ENCODE measurements at regions not wholly inside any gene's neighbourhood (a gene's known extent, or its start where the extent isn't known, plus 50 kb on each side); places are given as distances from the start of the nearest gene placed in this dataset.
"Not testable (repeated sequence)": the region's sequence is repeated elsewhere in the genome, so short reads cannot be mapped to it uniquely, and the experiment has no call there.

DNA sequence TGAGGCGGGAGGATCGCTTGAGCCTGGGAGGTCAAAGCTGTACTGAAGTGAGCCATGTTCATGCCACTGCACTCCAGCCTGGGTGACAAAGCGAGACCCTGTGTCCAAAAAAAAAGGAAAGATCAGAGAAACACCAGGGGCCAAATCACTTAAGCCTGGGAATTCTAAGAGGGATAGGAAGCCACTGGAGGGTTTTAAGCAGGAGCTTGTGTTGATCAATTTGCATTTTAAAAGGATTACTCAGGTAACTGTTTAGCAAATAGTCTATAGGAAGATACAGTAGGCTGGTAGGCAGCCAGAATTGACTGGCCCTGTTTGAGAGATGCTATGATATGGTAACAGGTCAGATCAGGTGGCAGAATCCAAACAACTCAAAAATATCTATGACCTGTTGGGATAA is 162.7 kb downstream of the SPTSSA start:
- no peak for DNase-seq

GRCh38 chr14:34297786-34298520 is 164.1 kb downstream of the SPTSSA start:
- DNase-seq = peak; percentile 2

GRCh38 chr14:34283590-34283989 is 178.4 kb downstream of the SPTSSA start:
- DNase-seq = no peak

GRCh38 chr14:34277191-34277590 is 184.8 kb downstream of the SPTSSA start:
- DNase-seq = no peak

DNA sequence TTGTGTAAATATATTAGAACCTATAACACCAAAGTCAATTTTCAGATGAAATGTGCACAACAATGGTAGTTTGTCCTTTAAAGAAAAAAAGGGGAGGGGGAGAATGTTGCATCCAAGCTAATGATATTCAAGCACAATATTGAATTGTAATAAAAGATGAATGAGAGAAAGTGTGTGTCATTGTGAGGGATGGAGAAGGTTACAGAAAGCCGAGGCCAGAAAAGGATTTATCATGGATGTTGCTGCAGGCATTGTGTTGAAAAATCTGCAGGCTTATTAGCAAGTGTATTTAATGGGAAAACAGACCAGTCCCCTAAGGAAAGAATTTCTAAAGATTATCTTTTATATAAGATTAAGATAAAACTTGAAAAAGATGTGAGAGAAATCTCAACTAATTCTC is 186.5 kb downstream of the SPTSSA start:
- DNase-seq = no peak

GRCh38 chr14:34275078-34275477 is 187.0 kb downstream of the SPTSSA start:
- DNase-seq = no peak

DNA sequence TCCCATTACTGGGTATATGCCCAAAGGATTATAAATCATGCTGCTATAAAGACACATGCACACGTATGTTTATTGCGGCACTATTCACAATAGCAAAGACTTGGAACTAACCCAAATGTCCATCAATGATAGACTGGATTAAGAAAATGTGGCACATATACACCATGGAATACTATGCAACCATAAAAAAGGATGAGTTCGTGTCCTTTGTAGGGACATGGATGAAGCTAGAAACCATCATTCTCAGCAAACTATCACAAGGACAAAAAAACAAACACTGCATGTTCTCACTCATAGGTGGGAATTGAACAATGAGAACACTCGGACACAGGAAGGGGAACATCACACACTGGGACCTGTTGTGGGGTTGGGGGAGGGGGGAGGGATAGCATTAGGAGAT is 188.3 kb downstream of the SPTSSA start:
- not testable (repeated sequence) for DNase-seq

- DNase-seq = no peak
Observed at GRCh38 chr14:34270361-34270760, 191.7 kb downstream of the SPTSSA start.

DNA sequence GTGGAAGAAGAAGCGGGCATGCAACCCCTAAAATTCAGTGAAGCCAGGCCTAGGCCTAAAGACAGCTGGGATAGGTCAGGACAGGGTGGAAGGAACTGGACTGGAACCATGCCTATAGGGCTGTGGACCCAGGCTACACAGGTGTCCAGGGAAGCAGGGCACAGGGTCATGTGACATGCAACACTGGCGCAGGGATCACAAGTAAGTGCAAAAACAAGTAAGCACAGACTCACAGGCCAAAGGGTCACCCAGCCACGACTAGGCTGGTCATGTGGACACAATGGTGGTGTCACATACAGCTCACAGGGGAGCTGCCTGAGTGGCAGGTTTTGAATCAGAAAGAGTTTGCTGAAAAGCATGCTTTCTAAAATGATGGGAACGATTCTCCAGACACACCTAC is 195.7 kb downstream of the SPTSSA start:
- DNase-seq = no peak

DNA sequence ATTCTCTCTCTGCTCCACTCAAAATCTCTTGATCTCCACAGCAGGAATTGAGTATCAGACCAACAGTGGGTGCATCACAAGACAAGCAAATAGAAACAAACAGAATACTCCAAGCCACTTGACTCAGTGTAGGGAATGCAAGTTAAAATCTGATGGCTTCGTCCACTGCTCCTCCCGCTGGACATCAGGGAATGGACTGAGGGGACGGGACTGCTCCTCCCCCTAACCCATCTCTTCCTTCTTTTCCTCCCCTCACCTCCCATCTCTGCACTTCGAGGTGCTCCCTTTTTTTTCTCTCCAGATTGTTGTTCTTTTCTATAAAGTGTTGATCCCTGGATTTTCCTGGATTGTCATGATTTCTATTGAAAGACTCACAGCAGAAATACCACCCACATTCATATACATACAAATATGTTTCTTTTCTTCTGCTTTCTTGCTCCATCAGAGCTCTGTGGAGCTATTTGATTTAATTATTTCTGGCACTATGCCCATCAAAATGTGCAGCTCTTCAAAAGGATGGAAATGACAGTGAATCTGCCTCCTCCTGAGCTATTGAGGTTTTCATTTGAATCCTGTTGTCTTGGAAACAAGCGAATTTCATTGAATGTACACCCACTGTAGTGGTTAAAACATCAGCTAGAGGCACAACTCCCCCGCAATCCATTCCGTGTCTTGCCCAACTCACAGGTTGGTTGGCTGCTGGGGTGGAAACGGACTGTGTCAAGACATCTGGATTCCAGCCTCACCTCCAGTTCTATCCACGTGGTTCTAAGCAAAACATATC is 199.7 kb downstream of the SPTSSA start:
- peak; percentile 22 for DNase-seq

- DNase-seq = no peak
Observed at GRCh38 chr14:34259996-34260395, 202.0 kb downstream of the SPTSSA start.

- DNase-seq = no peak
Observed at GRCh38 chr14:34258318-34258717, 203.7 kb downstream of the SPTSSA start.

- DNase-seq = no peak
Observed at GRCh38 chr14:34257505-34257904, 204.5 kb downstream of the SPTSSA start.

DNA sequence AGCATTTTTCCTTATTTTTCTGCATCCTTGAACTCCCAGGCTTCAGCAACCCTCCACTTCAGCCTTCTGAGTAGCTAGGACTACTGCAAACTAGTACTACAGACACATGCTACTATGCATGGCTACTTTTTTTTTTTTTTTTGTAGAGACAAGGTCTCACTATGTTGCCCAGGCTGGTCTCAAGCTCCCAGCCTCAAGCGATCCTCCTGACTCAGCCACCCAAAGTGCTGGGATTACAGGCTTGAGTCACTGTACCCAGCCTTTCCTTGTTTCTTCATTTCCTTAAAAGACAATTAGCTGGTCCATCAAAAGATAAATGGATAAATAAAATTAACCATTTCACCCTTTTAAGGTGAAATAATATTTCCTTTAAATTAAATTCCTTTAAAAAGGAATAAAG is 205.8 kb downstream of the SPTSSA start:
- no peak for DNase-seq

GRCh38 chr14:34254571-34254970 is 207.5 kb downstream of the SPTSSA start:
- DNase-seq = no peak

DNA sequence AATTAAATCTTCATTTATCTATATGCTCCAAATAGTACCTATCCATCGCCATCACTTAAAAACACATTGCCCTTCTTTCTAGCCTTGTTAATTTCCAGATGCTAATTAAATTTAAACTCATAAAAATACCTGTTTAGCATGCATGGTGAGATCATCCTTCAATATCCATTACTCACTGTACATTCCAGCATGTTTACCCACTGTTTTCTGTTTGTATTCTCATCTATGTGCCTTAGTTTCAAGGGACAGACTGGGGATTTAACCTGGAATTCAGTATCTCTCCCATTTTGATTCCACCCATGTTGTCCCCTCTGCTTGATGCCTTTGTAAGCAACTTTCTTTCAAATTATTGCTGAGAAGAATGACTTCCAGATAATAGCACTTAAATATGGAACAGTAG is 208.0 kb downstream of the SPTSSA start:
- no peak for DNase-seq

DNA sequence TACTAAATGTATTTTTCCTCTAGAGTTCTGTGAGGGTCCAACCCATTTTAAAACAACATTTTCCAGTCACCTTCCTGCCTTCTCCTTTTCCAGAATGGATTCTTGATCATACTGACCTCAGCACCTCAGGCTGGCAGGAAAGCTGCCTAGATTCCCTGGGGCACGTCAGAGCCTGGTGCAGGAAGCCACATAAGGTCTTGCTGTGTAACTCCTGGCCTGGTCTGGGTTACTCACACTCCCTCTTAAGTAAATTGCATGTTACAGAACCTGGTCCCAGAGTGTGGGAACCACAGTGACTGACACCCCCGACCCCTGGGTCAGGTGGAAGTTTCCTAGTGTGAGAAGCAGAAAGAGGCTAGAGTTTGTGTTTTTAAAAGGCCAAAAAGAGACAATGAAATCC is 209.8 kb downstream of the SPTSSA start:
- no peak for DNase-seq

GRCh38 chr14:34251662-34252061 is 210.4 kb downstream of the SPTSSA start:
- no peak for DNase-seq

DNA sequence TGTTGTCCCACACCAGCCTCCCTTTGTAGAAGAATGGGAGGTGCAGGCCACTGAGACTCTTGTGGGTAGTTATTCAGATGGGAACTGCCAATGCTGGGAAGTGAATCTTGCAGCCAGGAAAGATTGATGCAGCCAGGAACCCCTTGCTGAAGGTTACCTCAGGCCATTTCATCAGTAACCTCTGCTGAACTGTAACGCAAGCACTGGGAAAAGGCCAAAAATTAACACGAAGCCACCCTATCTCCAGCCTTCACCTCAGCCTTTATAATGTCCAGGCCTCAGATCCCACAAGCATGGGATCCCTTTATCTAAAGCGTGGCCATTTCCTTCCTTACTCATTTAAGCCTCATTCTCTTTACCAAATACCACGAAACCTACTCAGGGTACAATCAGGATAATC is 211.1 kb downstream of the SPTSSA start:
- DNase-seq = no peak

- no peak for DNase-seq
Observed at GRCh38 chr14:34247605-34248004, 214.4 kb downstream of the SPTSSA start.

DNA sequence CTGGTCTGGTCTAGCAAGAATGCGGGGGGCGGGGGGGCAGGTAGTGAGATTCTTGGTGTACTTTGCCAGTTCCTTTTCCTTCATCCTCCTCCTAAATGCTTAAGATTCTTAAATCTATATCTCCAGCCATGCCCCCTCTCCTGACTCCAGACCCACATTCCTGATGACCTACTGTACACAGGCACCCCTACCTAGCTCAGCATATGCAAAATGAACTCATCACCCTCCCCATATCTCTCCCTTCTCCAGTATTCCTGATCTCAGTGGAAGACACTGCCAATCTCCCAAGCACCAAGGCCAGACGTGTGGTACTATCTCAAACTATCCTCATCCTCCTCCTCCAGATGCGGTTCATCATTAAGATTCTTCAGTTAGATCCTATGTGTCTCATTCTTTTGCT is 215.8 kb downstream of the SPTSSA start:
- no peak for DNase-seq

- DNase-seq = no peak
Observed at GRCh38 chr14:34243401-34243800, 218.6 kb downstream of the SPTSSA start.

DNA sequence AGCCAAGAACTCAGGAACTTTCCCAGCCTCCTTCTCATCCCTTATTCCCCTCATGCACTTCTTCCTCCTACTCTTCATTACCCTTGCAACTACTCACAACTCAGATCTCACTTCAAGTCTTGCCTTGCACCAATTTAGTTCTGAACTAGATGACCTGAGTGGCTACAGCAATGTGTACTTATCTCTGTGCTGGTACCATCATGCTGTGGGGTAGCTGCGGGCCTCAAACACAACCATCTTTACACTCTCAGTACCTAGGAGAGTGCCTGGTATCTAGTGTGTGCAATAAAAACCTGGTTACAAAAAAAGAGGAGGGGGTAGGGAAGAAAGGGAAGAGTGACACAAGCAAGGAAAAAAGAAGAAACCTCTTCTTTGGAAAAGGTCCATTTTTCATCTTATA is 219.0 kb downstream of the SPTSSA start:
- DNase-seq = no peak

DNA sequence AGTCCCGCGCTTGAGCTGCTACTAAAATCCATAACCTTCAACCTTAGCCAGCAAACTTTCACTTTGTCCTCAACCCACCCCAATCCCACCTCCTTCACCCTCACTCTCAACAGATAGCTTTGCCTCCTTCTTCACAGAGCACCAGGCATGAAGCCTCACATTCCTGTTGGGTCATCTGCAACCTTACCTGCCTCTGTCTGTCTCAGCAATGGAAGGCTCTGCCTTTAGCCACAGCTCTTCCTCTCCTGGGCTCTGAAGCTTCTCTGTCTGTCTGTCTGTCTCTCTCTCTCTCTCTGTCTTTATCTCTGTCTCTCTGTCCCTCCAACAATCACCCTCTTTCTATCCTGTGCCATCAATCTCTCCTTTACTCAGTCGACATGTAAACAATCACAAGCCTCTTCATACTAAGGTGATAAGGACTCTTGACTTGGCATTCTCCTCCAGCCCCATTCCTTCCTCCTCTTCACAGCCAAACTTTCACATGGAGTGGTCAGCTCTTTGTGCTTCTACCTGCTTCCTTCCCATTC is 220.8 kb downstream of the SPTSSA start:
- DNase-seq = no peak

Data from NCI-H1105 treated with DMSO at 0.1 percent for 48 hours (cell line).